ENCODE measurements at regions not wholly inside any gene's neighbourhood (a gene's known extent, or its start where the extent isn't known, plus 50 kb on each side); places are given as distances from the start of the nearest gene placed in this dataset.

DNA sequence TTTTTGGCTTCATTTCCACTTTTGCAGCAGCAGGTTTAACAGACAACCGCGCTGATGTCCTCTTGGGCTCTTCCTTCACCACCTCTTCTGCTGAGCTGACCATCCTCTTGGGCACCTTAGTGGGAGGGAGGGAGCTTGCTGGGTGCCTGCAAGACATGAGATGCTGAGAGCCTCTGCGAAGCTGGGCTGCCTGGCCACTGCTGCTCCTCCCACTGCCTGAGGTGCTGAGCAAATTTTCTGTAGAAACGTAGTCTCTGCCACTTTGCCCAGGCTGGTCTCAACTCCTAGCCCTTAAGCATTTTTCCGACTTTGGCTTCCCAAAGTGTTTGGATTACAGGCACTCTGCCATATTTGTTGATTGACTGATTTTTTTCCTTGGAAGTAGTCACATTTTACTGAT is 422.2 kb upstream of the MC4R start:
- Histone ChIP-seq H3K27me3 (ENCODE audit: control insufficient read depth, insufficient read depth, low read length) (no peaks in the 10 kb centered on the region), H2BK20ac (ENCODE audit: low read depth, low read length) (no peak overlapping the region), H3K9me3 (ENCODE audit: control insufficient read depth, insufficient read depth, low read length) (peaks cover 5% of the 10 kb centered on the region), H3K4me3 (ENCODE audit: insufficient read depth, low read depth, low read length) (no peak overlapping the region), H2BK5ac (ENCODE audit: low read depth, low read length, poor library complexity, severe bottlenecking) (no peak overlapping the region), H2BK15ac (ENCODE audit: low read depth, low read length) (no peak overlapping the region), H3K4me2 (ENCODE audit: low read depth, low read length) (no peak overlapping the region), H3K9ac (ENCODE audit: low read depth, low read length) (no peak overlapping the region), H3K79me1 (ENCODE audit: low read depth in 1 of 2, low read length in 2 of 2) (no peaks in the 10 kb centered on the region), H4K5ac (ENCODE audit: low read depth, low read length) (no peak overlapping the region), H3K18ac (ENCODE audit: low read depth, low read length) (no peak overlapping the region), H3K4ac (ENCODE audit: low read depth, low read length) (no peak overlapping the region), H4K91ac (ENCODE audit: insufficient read depth, low read depth, low read length) (no peak overlapping the region), H3K27ac (ENCODE audit: insufficient read depth, low read length) (no peak overlapping the region), H2AK9ac (replicated peaks; ENCODE audit: low read depth, low read length, poor library complexity) (no peak overlapping the region), H3K4me1 (ENCODE audit: control insufficient read depth, insufficient read depth, low read length) (no peaks in the 10 kb centered on the region), H3K23ac (ENCODE audit: low read depth, low read length) (no peak overlapping the region), H3K9me1 (ENCODE audit: insufficient read depth, low read length) (no peaks in the 10 kb centered on the region), H4K20me1 (ENCODE audit: insufficient read depth, low read length) (no peaks in the 10 kb centered on the region), H3K14ac (replicated peaks; ENCODE audit: low read depth, low read length) (no peak overlapping the region), H3K36me3 (ENCODE audit: control insufficient read depth, insufficient read depth, low read length) (no peaks in the 10 kb centered on the region), H4K8ac (ENCODE audit: low read depth in 2 of 2, low read length in 2 of 2) (no peak overlapping the region), H2AK5ac (ENCODE audit: low read depth, low read length) (no peak overlapping the region), H2AFZ (replicated peaks; ENCODE audit: low read length, poor library complexity) (no peak overlapping the region), H3K56ac (ENCODE audit: extremely low read depth, insufficient read depth, low read length) (no peak overlapping the region), H2BK120ac (ENCODE audit: low read depth, low read length) (no peak overlapping the region)
- no peak for ATAC-seq (ENCODE audit: low read depth)
- no peak for DNase-seq
- 0% methylated on average over 1 of the region's 5 CpGs; no CpG with 5 or more reads in 1 of the 2 experiments for WGBS, 2 experiments (ENCODE audit: extremely low coverage in 2 of 2, insufficient read length in 1 of 2)
- no peak for TF ChIP-seq FOS (IDR thresholded peaks at IDR 0.05; ENCODE audit: low read depth, low read length)
- no peak for TF ChIP-seq RAD21 (IDR thresholded peaks at IDR 0.05; ENCODE audit: low read length)
- TF ChIP-seq, protein P1, sequence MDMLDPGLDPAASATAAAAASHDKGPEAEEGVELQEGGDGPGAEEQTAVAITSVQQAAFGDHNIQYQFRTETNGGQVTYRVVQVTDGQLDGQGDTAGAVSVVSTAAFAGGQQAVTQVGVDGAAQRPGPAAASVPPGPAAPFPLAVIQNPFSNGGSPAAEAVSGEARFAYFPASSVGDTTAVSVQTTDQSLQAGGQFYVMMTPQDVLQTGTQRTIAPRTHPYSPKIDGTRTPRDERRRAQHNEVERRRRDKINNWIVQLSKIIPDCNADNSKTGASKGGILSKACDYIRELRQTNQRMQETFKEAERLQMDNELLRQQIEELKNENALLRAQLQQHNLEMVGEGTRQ (IDR thresholded peaks at IDR 0.05; ENCODE audit: low read depth, low read length): no peak
- no peak for TF ChIP-seq BHLHE40 (IDR thresholded peaks at IDR 0.05; ENCODE audit: low read depth, low read length)
- TF ChIP-seq, protein P2, sequence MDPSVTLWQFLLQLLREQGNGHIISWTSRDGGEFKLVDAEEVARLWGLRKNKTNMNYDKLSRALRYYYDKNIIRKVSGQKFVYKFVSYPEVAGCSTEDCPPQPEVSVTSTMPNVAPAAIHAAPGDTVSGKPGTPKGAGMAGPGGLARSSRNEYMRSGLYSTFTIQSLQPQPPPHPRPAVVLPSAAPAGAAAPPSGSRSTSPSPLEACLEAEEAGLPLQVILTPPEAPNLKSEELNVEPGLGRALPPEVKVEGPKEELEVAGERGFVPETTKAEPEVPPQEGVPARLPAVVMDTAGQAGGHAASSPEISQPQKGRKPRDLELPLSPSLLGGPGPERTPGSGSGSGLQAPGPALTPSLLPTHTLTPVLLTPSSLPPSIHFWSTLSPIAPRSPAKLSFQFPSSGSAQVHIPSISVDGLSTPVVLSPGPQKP (IDR thresholded peaks at IDR 0.05; ENCODE audit: borderline replicate concordance, low read depth, low read length): no peak
- TF ChIP-seq CEBPB (IDR thresholded peaks at IDR 0.05; ENCODE audit: low read depth, low read length): no peak
- TF ChIP-seq SMC3 (IDR thresholded peaks at IDR 0.05; ENCODE audit: low read depth, low read length): no peak
- no peak for TF ChIP-seq MAZ (IDR thresholded peaks at IDR 0.05; ENCODE audit: borderline replicate concordance, low read depth, low read length)
- no peak for TF ChIP-seq MAFK (IDR thresholded peaks at IDR 0.05; ENCODE audit: low read depth, low read length)
- intact Hi-C loops (cut with micrococcal nuclease) (no loop called here), dilution Hi-C loops (cut with HindIII; ENCODE audit: low sequenced_read_pairs, unreplicated experiment) (no loop called here), in situ Hi-C loops (cut with MboI; ENCODE audit: low sequenced_read_pairs) (no loop called here)
- CTCF ChIA-PET: no interaction called here
- POLR2A ChIA-PET (ENCODE audit: unreplicated experiment): no interaction called here
- BruUV-seq (replicated peaks): no TSS peak

Measured in IMR-90 (cell line).